ENCODE measurements at regions not wholly inside any gene's neighbourhood (a gene's known extent, or its start where the extent isn't known, plus 50 kb on each side); places are given as distances from the start of the nearest gene placed in this dataset.

DNA sequence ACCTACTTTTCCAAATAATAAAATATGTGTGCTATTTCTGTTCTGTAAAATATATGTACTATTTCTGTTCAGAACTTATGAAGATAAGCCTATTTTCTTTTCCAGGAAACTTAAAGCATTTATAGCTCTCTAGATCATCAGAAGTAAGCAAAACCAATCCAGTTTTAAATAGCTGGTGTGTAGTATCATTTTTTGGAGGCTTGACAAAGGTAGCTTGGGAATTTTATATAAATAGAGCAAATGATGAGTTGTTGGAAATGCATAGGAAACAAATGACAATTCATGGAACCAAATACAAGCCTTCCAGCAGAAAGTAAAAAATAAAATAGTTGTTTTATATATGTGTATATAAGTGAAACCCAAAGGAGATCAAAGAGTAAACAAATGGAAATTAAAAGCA is 1038.1 kb upstream of the ARRDC3 start:
- H3F3A ChIP-seq (ENCODE audit: insufficient read depth, low read length, poor library complexity, severe bottlenecking): no peaks in the 10 kb centered on the region
- no peak overlapping the region for H3K4me2 ChIP-seq (ENCODE audit: low read length)
- H2AFZ ChIP-seq (ENCODE audit: low read depth, low read length): no peak overlapping the region
- TF ChIP-seq, protein P1, sequence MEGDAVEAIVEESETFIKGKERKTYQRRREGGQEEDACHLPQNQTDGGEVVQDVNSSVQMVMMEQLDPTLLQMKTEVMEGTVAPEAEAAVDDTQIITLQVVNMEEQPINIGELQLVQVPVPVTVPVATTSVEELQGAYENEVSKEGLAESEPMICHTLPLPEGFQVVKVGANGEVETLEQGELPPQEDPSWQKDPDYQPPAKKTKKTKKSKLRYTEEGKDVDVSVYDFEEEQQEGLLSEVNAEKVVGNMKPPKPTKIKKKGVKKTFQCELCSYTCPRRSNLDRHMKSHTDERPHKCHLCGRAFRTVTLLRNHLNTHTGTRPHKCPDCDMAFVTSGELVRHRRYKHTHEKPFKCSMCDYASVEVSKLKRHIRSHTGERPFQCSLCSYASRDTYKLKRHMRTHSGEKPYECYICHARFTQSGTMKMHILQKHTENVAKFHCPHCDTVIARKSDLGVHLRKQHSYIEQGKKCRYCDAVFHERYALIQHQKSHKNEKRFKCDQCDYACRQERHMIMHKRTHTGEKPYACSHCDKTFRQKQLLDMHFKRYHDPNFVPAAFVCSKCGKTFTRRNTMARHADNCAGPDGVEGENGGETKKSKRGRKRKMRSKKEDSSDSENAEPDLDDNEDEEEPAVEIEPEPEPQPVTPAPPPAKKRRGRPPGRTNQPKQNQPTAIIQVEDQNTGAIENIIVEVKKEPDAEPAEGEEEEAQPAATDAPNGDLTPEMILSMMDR (IDR thresholded peaks at IDR 0.05; ENCODE audit: poor library complexity, severe bottlenecking): no peak
- TF ChIP-seq POLR2AphosphoS5 (IDR thresholded peaks at IDR 0.05) (no peak), MXI1 (conservative IDR thresholded peaks at IDR 0.05; ENCODE audit: poor library complexity, severe bottlenecking) (no peak), RAD21 (conservative IDR thresholded peaks at IDR 0.05) (no peak), TAF1 (IDR thresholded peaks at IDR 0.05; ENCODE audit: low read depth) (no peak), SMC3 (conservative IDR thresholded peaks at IDR 0.05; ENCODE audit: poor library complexity) (no peak), EZH2 (IDR thresholded peaks at IDR 0.05; ENCODE audit: borderline replicate concordance, insufficient read depth, low read length, poor library complexity, severe bottlenecking) (no peak), REST (IDR thresholded peaks at IDR 0.05; ENCODE audit: borderline replicate concordance) (no peak)
- no peaks in the 10 kb centered on the region for H3K79me2 ChIP-seq (replicated peaks; ENCODE audit: insufficient read depth, low read length)
- H4K20me1 ChIP-seq (ENCODE audit: insufficient read depth): no peaks in the 10 kb centered on the region
- no peak overlapping the region for H3K9ac ChIP-seq (ENCODE audit: low read length)
- H3K27me3 ChIP-seq (ENCODE audit: insufficient read depth, low read depth, low read length): peaks cover 2% of the 10 kb centered on the region
- no peaks in the 10 kb centered on the region for H3K9me3 ChIP-seq (ENCODE audit: low read length)
- H3K27ac ChIP-seq (ENCODE audit: low read length): no peak overlapping the region
- H3K9me2 ChIP-seq (ENCODE audit: insufficient read depth, low read length): no peaks in the 10 kb centered on the region
- H3K4me3 ChIP-seq (ENCODE audit: low read length): no peak overlapping the region
- H3K36me3 ChIP-seq (ENCODE audit: insufficient read depth, low read length): no peaks in the 10 kb centered on the region

DNA sequence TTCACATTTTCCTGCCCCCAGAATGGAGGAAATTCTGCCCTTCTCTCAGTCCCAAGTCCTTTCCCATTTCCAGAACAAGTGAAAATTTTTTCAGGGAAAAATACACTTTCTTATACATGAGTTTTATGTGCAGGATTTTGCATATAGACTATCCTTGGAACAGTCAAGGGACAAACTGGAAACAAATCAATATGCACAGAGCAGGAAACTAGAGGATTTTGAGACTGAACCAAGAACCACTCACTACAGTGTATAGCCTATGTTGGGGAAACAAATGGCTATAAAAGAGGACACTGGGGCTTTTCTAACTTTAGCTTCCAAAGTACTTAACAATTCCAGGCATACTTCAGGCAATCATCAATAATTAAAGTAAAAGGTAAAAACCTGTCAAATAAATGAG is 1036.1 kb upstream of the ARRDC3 start:
- no peak overlapping the region for H3K4me2 ChIP-seq (ENCODE audit: low read length)
- no peaks in the 10 kb centered on the region for H3K79me2 ChIP-seq (replicated peaks; ENCODE audit: insufficient read depth, low read length)
- H3K27me3 ChIP-seq (ENCODE audit: insufficient read depth, low read depth, low read length): no peaks in the 10 kb centered on the region
- H3K9ac ChIP-seq (ENCODE audit: low read length): no peak overlapping the region
- no peaks in the 10 kb centered on the region for H3K36me3 ChIP-seq (ENCODE audit: insufficient read depth, low read length)
- no peaks in the 10 kb centered on the region for H3K9me2 ChIP-seq (ENCODE audit: insufficient read depth, low read length)
- H4K20me1 ChIP-seq (ENCODE audit: insufficient read depth): no peaks in the 10 kb centered on the region
- H3F3A ChIP-seq (ENCODE audit: insufficient read depth, low read length, poor library complexity, severe bottlenecking): no peaks in the 10 kb centered on the region
- no peak overlapping the region for H2AFZ ChIP-seq (ENCODE audit: low read depth, low read length)
- H3K9me3 ChIP-seq (ENCODE audit: low read length): no peaks in the 10 kb centered on the region
- no peak overlapping the region for H3K27ac ChIP-seq (ENCODE audit: low read length)
- TF ChIP-seq EP300 (conservative IDR thresholded peaks at IDR 0.05; ENCODE audit: poor library complexity, severe bottlenecking) (no peak), TAF1 (IDR thresholded peaks at IDR 0.05; ENCODE audit: low read depth) (no peak), POLR2AphosphoS5 (IDR thresholded peaks at IDR 0.05) (no peak), REST (IDR thresholded peaks at IDR 0.05; ENCODE audit: borderline replicate concordance) (no peak)
- H3K4me3 ChIP-seq (ENCODE audit: low read length): no peak overlapping the region
